ENCODE measurements at regions not wholly inside any gene's neighbourhood (a gene's known extent, or its start where the extent isn't known, plus 50 kb on each side); places are given as distances from the start of the nearest gene placed in this dataset.
A peak's percentile ranks its signal among the peaks of the same experiment; 100 is the strongest.

GRCh38 chr6:137933696-137934095 lies 66.6 kb downstream of the TNFAIP3 start:
- Histone ChIP-seq H2AFZ (ENCODE audit: low read length) (peak overlapping the region; percentile 15), H4K20me1 (ENCODE audit: insufficient read depth, low read length) (no peaks in the 10 kb centered on the region), H3K4me1 (ENCODE audit: insufficient read depth, low read length) (peaks cover 13% of the 10 kb centered on the region), H3K36me3 (ENCODE audit: insufficient read depth, low read length) (no peaks in the 10 kb centered on the region), H3K27ac (ENCODE audit: low read depth, low read length) (peak overlapping the region; percentile 38), H3K9me3 (ENCODE audit: low read depth, low read length) (no peaks in the 10 kb centered on the region), H3K27me3 (ENCODE audit: insufficient read depth, low read length) (no peaks in the 10 kb centered on the region), H3K79me2 (ENCODE audit: insufficient read depth, low read length) (no peaks in the 10 kb centered on the region), H3K4me2 (ENCODE audit: insufficient read depth, low read length) (peak overlapping the region; percentile 25), H3K4me3 (ENCODE audit: insufficient read depth, low read length) (no peak overlapping the region)
- no peak for TF ChIP-seq CTCF (IDR thresholded peaks at IDR 0.05; ENCODE audit: extremely low read depth, low read depth, low read length)
- DNase-seq (ENCODE audit: insufficient read length, low spot score, missing footprints) = peak; percentile 53

GRCh38 chr6:137936798-137937197 lies 69.7 kb downstream of the TNFAIP3 start:
- H3K4me3 ChIP-seq (ENCODE audit: insufficient read depth, low read length) = no peak overlapping the region
- no peaks in the 10 kb centered on the region for H3K9me3 ChIP-seq (ENCODE audit: low read depth, low read length)
- H3K36me3 ChIP-seq (ENCODE audit: insufficient read depth, low read length) = no peaks in the 10 kb centered on the region
- no peaks in the 10 kb centered on the region for H3K79me2 ChIP-seq (ENCODE audit: insufficient read depth, low read length)
- no peak overlapping the region for H3K4me2 ChIP-seq (ENCODE audit: insufficient read depth, low read length)
- no peak overlapping the region for H3K27ac ChIP-seq (ENCODE audit: low read depth, low read length)
- no peak overlapping the region for H2AFZ ChIP-seq (ENCODE audit: low read length)
- TF ChIP-seq CTCF (IDR thresholded peaks at IDR 0.05; ENCODE audit: extremely low read depth, low read depth, low read length) = no peak
- no peaks in the 10 kb centered on the region for H4K20me1 ChIP-seq (ENCODE audit: insufficient read depth, low read length)
- no peak for DNase-seq (ENCODE audit: insufficient read length, low spot score, missing footprints)
- no peaks in the 10 kb centered on the region for H3K27me3 ChIP-seq (ENCODE audit: insufficient read depth, low read length)
- peaks cover 22% of the 10 kb centered on the region for H3K4me1 ChIP-seq (ENCODE audit: insufficient read depth, low read length)

GRCh38 chr6:137937834-137938233 lies 70.8 kb downstream of the TNFAIP3 start:
- H3K36me3 ChIP-seq (ENCODE audit: insufficient read depth, low read length) = no peaks in the 10 kb centered on the region
- no peaks in the 10 kb centered on the region for H3K27me3 ChIP-seq (ENCODE audit: insufficient read depth, low read length)
- no peaks in the 10 kb centered on the region for H3K79me2 ChIP-seq (ENCODE audit: insufficient read depth, low read length)
- no peak overlapping the region for H2AFZ ChIP-seq (ENCODE audit: low read length)
- TF ChIP-seq CTCF (IDR thresholded peaks at IDR 0.05; ENCODE audit: extremely low read depth, low read depth, low read length) = no peak
- H3K4me3 ChIP-seq (ENCODE audit: insufficient read depth, low read length) = no peak overlapping the region
- H4K20me1 ChIP-seq (ENCODE audit: insufficient read depth, low read length) = no peaks in the 10 kb centered on the region
- DNase-seq (ENCODE audit: insufficient read length, low spot score, missing footprints) = no peak
- H3K9me3 ChIP-seq (ENCODE audit: low read depth, low read length) = no peaks in the 10 kb centered on the region
- no peak overlapping the region for H3K27ac ChIP-seq (ENCODE audit: low read depth, low read length)
- peaks cover 22% of the 10 kb centered on the region for H3K4me1 ChIP-seq (ENCODE audit: insufficient read depth, low read length)
- no peak overlapping the region for H3K4me2 ChIP-seq (ENCODE audit: insufficient read depth, low read length)

GRCh38 chr6:137938770-137939379 lies 71.8 kb downstream of the TNFAIP3 start:
- Histone ChIP-seq H3K4me1 (ENCODE audit: insufficient read depth, low read length) (peaks cover 13% of the 10 kb centered on the region), H4K20me1 (ENCODE audit: insufficient read depth, low read length) (no peaks in the 10 kb centered on the region), H3K27me3 (ENCODE audit: insufficient read depth, low read length) (no peaks in the 10 kb centered on the region), H3K9me3 (ENCODE audit: low read depth, low read length) (no peaks in the 10 kb centered on the region), H3K79me2 (ENCODE audit: insufficient read depth, low read length) (no peaks in the 10 kb centered on the region), H3K4me2 (ENCODE audit: insufficient read depth, low read length) (no peak overlapping the region), H3K36me3 (ENCODE audit: insufficient read depth, low read length) (no peaks in the 10 kb centered on the region), H2AFZ (ENCODE audit: low read length) (no peak overlapping the region), H3K27ac (ENCODE audit: low read depth, low read length) (no peak overlapping the region), H3K4me3 (ENCODE audit: insufficient read depth, low read length) (no peak overlapping the region)
- no peak for TF ChIP-seq CTCF (IDR thresholded peaks at IDR 0.05; ENCODE audit: extremely low read depth, low read depth, low read length)
- no peak for DNase-seq (ENCODE audit: insufficient read length, low spot score, missing footprints)

Data from osteoblast (primary cell).